Neural progenitor cell (in vitro differentiated cells): ENCODE measurements at regions not wholly inside any gene's neighbourhood (a gene's known extent, or its start where the extent isn't known, plus 50 kb on each side); places are given as distances from the start of the nearest gene placed in this dataset.

Source experiments
- EZH2 ChIP-seq: fragments of 200-600 bp; sonication (generic); IDR thresholded peaks from 2 replicates; pipeline ENCODE4 v1.6.1; 2017; ENCODE audit warnings: antibody characterized with exemption, mild to moderate bottlenecking, moderate library complexity
- EZH2phosphoT487 ChIP-seq: fragments of 200-600 bp; sonication (generic); IDR thresholded peaks from 2 replicates; pipeline ENCODE4 v1.6.1; 2017; ENCODE audit warnings: antibody characterized with exemption
- TF ChIP-seq, protein P1 (sequence below): fragments of 200-600 bp; sonication (generic); IDR thresholded peaks from 2 replicates; pipeline ENCODE4 v1.5.1; 2017; ENCODE audit warnings: antibody characterized with exemption, mild to moderate bottlenecking

DNA sequence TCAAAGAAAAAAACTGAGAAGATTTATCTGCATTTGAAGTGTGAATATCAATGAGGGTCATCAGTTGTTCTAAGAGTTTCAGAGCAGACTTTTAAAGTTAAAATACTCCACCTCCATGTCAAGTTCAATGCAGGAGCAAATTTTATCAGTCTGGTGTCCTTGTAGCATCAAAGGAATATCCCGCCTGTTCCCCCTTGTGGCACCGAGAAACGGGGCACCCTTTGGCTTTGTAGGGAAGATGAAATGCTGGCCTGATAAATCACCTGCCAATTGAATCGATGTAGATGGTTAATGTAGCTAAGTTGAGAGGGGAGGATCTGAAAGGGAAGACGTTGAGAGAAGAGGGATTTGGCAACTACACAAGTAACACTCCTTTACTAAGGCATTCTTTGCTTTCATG lies 714.5 kb downstream of the EFNA5 start:
- TF ChIP-seq EZH2: no peak
- TF ChIP-seq, protein P1, sequence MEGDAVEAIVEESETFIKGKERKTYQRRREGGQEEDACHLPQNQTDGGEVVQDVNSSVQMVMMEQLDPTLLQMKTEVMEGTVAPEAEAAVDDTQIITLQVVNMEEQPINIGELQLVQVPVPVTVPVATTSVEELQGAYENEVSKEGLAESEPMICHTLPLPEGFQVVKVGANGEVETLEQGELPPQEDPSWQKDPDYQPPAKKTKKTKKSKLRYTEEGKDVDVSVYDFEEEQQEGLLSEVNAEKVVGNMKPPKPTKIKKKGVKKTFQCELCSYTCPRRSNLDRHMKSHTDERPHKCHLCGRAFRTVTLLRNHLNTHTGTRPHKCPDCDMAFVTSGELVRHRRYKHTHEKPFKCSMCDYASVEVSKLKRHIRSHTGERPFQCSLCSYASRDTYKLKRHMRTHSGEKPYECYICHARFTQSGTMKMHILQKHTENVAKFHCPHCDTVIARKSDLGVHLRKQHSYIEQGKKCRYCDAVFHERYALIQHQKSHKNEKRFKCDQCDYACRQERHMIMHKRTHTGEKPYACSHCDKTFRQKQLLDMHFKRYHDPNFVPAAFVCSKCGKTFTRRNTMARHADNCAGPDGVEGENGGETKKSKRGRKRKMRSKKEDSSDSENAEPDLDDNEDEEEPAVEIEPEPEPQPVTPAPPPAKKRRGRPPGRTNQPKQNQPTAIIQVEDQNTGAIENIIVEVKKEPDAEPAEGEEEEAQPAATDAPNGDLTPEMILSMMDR: no peak
- no peak for TF ChIP-seq EZH2phosphoT487
